WI38 (cell line): ENCODE measurements at regions not wholly inside any gene's neighbourhood (a gene's known extent, or its start where the extent isn't known, plus 50 kb on each side); places are given as distances from the start of the nearest gene placed in this dataset.

Experiments
- H3K4me3 ChIP-seq: 2 replicates; pipeline ENCODE4 v1.5.1; 2011; ENCODE audit warnings: low read depth, mild to moderate bottlenecking, control low read depth, low read length
- CTCF ChIP-seq: IDR thresholded peaks from 2 replicates; pipeline ENCODE4 v1.5.1; 2012; ENCODE audit warnings: low read depth, mild to moderate bottlenecking, control low read depth, low read length

- H3K4me3 ChIP-seq: no peak overlapping the region
- TF ChIP-seq CTCF: no peak
Measured at GRCh38 chr5:4083591-4084337, 488.1 kb downstream of the IRX1 start.

- H3K4me3 ChIP-seq: no peak overlapping the region
- no peak for TF ChIP-seq CTCF
Measured at GRCh38 chr5:4086081-4086480, 490.4 kb downstream of the IRX1 start.

GRCh38 chr5:4087110-4087509, 491.5 kb downstream of the IRX1 start:
- no peak for TF ChIP-seq CTCF
- no peak overlapping the region for H3K4me3 ChIP-seq

GRCh38 chr5:4089087-4089486, 493.5 kb downstream of the IRX1 start:
- no peak overlapping the region for H3K4me3 ChIP-seq

GRCh38 chr5:4093236-4093635, 497.6 kb downstream of the IRX1 start:
- H3K4me3 ChIP-seq: no peak overlapping the region
- no peak for TF ChIP-seq CTCF

More at GRCh38 chr5:4089087-4089486, 493.5 kb downstream of the IRX1 start:
- TF ChIP-seq CTCF: no peak

- no peak for TF ChIP-seq CTCF
- H3K4me3 ChIP-seq: no peak overlapping the region
Measured at GRCh38 chr5:4093970-4094369, 498.3 kb downstream of the IRX1 start.

GRCh38 chr5:4095918-4096630, 500.4 kb downstream of the IRX1 start:
- H3K4me3 ChIP-seq: no peak overlapping the region
- no peak for TF ChIP-seq CTCF
